ENCODE measurements at regions not wholly inside any gene's neighbourhood (a gene's known extent, or its start where the extent isn't known, plus 50 kb on each side); places are given as distances from the start of the nearest gene placed in this dataset.
"Not testable (repeated sequence)": the region's sequence is repeated elsewhere in the genome, so short reads cannot be mapped to it uniquely, and the experiment has no call there.

DNA sequence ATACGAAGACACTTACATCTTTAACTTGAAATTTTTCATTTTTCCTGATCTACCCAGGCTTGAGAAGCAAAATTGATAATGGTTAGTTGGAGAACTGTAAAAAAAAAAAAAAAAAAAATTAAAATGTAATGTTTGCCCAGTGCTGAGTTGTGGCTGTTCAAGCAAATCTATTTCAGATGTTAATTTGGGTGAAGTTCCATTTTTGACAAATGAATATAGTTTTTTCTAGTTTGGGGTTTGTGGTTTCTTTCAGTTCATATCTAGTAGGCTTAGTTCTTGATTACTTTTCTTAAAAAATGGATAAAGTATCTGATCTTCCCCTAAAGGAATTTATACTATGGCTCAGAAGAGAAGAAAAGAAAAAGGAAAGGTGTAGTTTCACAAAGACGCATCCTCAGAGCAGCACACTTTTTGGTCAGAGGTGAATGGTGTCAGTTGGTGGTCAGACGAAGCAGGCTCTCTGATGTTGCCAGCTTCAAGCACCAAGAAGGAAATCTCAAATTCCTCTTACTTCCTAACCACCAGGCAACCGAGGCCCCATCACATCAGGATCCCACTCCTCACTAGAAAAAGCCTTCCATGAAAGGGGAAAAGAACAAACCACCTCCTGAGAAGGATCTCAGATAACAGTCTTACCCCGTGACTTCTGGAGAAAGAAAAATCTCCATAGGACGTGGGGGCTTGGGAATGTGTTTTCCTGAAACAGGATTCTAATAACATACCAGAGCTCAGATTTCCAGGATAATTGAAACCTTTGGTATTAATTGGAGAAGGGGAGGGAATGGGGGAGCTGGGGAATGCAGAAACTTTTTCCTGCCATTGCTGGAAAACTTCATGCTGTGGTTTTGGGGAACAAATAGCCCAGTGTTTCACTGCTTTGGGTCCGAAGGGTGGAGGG is 396.2 kb downstream of the CD83 start:
- no peak for DNase-seq (ENCODE audit: low read depth)

DNA sequence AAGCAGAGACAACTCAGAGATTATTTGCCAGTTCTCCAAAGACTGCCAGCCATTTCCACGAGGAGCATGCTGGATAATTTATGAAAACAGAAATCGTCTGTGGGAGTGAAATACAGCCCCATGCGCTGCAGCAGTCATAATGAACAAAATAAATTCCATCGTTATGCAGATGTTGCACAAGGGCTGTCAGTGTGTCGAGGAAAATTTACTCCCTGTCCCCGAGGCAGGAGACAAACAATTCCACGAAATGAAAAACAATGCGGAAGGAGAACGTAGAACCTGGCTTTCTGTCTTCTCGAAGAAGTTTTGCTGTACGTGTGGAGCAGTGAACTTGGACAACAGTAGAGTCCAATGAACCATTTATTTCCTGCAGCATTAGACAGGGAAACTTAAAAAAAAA is 399.4 kb downstream of the CD83 start:
- no peak for DNase-seq (ENCODE audit: low read depth)

DNA sequence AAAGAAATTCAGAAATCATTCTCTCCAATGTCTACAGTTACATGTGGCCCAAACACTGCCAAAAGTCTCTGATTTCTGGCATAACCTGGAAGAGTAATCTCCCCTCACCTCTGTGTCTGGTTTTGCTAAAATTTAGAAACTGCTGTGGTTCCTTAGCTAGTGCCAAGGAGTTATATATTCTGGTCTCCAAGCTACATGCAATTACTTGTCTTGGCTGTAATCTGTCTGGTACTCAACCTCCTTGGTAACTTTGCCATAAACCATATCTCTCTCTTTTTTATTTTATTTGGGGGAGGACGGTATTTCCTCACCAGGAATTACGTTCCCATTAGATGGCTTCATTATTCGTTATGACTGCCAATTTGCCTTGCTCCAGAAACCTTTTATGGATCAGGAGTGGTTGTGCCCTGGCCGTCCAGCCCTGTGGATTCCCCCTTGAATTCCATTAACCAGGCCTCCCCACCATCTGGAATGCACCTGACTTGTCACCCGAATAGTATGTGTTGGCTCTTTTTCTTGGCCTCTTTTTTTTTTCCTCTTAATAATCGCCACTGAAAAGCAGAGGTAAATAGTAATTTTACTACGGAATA is 400.0 kb downstream of the CD83 start:
- DNase-seq (ENCODE audit: low read depth), result no peak

DNA sequence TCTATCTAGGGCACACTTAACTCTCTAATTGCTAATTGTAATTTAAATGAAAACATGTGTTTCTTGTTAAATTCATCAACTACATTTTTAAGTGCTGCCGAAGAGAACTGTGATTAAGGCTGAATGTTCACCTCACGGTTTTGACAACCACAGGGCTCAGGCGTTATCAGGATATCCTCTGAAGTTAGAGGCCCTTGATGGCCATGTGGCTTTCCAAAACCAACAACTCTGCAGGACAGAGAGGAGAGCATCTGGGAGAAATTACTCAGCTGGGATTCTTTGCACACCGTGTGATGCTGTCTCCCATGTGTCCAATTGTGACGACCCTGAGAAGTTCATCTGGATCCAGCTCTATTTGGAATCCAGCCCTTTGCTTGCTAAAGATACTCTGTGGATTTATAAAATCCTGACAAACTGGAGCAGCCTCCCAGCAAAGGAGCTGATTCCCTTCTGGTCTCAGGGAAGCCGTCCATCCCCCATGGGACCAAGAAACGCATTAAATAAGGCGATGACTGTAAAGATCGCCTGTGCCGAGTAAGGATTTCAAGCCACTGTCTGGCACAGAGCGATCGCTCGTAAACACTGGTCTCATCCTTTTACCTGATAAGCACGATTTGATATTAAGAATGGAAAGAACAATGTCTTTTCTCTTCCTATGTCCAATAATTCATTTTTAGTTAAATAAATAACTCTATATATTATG is 401.1 kb downstream of the CD83 start:
- no peak for DNase-seq (ENCODE audit: low read depth)

DNA sequence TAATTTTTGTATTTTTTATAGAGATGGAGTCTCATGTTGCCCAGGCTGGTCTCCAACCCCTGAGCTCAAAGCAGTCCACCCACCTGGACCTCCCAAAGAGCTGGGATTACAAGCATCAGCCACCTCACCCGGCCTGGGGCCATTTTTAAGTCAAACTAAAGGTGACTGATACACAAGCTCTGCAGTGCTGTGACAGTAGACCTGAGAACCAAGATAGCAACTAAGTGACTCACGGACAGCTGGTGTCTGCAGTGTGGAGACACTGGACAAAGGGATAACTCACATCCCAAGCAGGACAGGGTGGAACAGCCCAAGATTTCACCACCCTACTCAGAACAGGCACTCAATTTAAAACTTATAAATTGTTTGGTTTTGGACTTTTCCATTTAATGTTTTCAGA is 402.5 kb downstream of the CD83 start:
- DNase-seq (ENCODE audit: low read depth), result peak; percentile 77

DNA sequence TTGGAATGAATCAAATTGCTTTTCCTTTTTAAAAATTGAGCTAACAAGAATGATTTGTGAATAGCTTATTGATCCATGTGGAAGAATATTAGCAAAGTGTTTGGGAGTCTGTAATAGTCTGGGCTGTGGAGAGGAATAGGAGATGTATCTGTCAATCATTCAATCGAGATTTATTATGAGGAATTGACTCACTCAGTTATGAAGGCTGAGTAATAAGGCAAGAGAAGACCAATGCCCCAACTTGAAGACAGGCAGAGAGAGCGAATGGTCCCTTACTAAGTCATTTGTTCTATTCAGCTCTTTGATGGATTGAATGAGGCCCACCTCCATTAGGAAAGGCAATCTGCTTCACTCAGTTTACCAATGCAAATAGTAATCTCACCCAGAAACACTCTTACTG is 403.0 kb downstream of the CD83 start:
- peak; percentile 21 for DNase-seq (ENCODE audit: low read depth)

DNA sequence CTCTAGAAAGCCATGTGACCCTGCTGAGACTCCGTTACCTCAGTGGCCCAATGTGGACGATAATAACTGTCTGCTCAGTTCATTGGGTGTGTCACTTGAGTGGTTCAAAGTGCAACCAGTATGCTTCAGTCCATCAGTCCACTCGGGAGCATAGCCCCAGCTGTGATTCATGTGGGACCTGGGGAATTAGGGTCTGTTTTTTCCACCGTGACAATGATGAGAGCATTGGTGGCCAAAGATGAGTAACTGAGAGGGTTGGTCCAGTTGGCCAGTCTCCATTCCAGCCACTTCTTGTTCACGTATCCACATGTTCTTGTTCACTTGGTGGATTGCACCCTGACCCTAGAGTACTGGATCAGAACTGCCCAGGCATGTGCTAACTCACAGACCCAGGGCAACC is 403.6 kb downstream of the CD83 start:
- DNase-seq (ENCODE audit: low read depth), result no peak

DNA sequence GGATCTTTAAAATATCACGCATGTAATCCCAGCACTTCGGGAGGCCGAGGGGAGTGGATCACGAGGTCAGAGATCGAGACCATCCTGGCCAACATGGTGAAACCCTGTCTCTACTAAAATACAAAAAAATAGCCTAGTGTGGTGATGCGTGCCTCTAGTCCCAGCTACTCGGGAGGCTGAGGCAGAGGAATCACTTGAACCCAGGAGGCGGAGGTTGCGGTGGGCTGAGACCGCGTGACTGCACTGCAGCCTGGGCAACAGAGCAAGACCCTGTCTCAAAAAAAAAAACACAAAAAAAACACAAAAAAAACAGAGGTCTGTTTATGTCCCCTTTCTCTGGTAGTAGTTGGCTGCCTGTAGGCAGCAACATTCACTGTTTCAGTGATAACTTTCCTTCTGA is 404.3 kb downstream of the CD83 start:
- DNase-seq (ENCODE audit: low read depth), result not testable (repeated sequence)

DNA sequence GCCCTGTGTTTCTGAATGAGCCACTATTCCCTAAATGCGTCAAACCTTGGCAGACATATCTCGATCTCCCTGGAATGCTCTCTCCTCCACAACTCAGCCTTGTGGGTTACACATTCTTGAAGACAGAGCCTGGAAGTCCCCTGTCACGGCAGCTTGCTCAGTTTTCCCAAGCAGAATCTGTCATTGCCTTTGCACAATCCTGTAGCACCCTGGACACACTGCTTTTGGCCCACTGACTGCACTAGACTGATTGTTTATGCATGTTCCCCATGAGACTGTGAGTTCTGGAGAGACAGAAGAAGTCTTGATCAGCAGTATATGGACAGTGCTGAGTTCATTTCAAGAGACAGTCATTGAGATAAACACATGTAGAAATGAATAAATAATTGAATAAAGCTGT is 406.7 kb downstream of the CD83 start:
- no peak for DNase-seq (ENCODE audit: low read depth)

DNA sequence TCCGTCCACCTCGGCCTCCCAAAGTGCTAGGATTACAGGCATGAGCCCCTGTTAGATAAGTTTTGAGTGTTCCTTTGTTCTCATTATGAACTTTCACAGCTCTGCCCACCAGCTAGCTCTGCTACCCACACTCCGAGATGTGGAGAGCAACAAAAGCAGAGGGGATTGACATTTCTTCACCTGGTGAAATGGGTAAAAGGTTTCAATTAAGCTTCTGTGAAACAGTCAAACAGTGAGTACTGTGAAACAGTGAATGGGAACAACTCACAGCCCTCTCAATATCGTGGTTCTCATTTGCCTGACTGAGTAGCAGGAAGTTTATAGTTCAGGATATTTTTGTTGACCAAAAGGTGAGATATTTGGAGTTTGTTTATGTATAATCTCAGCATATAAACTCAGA is 412.8 kb downstream of the CD83 start:
- DNase-seq (ENCODE audit: low read depth), result no peak

DNA sequence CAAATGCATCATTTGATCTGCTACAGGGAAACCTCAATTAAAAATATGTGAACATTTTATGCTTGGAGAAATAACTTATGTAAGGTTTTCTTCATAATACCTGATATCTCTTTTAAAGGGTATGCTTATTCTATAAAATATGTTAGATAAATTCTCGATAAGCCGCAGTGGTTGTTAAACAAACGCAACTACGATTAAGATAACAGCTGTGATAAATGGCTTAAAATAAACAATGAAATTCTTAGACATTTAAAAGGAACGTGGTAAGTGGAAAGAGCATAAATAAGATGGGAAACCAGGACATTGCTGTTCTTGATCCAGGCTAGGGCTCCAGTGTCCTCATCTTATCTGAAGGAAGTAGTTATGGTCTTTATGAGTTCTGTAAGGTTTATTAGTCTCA is 415.9 kb downstream of the CD83 start:
- DNase-seq (ENCODE audit: low read depth), result no peak

DNA sequence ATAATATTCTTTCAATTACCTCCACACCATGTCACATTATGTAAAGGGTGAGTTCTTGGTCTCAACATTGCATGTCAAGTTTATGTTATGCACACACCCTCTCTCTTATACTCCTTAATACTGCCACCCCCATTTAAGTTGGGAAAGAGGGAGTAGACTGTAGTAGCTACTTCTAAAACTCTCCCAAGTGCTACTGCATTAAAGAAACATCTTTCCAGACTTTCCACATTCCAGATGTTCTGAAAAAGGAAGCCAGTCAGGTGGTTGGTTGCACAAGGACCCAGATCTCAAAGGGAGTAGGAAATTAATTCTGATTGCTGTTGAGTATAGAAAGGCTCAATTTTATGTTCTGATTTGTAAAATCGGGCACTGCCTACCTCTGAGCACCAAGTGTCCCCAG is 419.5 kb downstream of the CD83 start:
- DNase-seq (ENCODE audit: low read depth), result no peak

DNA sequence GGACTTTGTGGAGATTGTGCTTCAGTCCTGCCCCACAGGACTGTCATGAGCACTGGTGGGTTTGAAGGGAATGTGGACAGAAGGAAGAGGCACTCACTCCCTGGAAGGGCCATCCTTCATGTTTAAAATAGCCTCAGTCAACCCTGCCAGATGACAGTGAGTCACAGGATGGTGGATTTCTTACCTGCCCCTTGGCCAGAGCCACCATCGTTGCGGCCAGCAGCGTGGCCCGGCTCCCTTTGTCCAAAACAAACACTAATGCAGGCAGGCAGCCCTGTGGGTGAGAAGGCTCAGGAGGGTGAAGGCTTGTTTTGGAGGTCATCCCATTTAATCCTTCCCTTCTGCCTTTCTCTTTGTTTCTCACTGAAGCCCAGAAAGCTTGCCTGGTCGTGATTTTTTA is 422.7 kb downstream of the CD83 start:
- DNase-seq (ENCODE audit: low read depth), result peak; percentile 69

DNA sequence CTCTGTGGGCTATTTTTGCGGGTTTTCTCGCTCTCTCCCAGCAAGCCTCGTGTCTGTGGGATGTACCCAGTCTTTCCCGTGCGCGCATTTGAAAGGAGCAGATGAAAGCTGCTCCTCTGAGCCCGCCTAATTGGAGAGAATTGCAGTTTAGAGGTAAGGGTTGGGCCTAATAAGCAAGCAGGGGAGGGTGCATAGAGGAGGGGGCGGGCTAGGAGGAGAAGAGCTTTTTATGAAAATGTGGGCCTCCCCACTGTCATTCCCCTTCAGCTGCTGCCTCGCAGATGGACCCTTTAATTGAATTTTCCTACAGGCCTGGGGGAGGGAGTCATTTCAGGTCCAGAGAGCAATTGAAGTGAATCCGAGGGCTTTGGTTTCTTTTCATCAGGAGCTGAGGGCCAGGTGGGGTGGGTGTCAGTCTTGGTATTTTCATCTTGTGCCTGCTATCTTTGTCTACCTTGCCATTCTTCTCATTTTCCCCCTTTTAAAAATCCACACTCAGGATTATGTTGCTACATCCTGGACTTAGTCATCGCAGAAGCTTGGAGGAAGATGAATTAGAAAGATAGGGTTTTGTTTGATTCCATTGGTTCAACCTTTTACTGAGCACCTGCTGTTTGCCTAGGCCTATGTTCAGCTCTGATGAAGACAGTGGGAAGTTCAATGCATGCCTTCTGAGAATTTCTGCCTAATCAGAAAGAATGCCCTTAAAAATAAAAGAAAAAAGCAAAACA is 423.4 kb downstream of the CD83 start:
- no peak for DNase-seq (ENCODE audit: low read depth)

DNA sequence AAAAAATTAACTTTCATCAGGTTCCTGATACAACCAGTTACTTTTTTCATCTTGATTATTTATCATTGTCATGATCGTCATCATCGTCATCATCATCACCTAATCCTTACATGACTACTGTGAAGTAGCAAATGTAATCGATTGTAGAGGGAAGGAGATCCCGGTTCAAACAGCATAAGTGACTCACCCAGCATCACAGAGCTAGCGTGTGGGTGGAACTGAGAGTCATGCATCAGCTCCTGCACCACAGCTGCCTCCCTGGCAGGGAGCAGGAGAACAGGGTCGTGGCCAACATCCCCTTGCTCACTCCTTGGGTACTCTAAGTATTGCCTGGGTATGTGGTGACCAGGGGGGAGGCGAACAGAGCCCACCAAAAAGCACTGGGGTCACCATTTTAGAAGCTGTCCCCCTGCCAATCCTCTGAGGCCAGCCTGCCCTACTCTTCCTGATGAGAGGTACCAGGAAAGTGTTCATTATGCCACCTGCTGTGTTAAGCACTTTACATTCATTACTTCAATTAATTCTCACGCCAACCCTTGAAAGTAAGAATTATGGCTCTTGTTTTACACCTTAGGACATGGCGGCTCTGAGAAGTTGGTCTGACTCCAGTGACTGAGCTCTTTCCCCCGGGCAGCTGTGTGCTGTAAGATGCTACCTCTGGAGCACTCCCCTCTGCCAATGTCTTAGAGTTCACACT is 425.2 kb downstream of the CD83 start:
- peak; percentile 65 for DNase-seq (ENCODE audit: low read depth)

DNA sequence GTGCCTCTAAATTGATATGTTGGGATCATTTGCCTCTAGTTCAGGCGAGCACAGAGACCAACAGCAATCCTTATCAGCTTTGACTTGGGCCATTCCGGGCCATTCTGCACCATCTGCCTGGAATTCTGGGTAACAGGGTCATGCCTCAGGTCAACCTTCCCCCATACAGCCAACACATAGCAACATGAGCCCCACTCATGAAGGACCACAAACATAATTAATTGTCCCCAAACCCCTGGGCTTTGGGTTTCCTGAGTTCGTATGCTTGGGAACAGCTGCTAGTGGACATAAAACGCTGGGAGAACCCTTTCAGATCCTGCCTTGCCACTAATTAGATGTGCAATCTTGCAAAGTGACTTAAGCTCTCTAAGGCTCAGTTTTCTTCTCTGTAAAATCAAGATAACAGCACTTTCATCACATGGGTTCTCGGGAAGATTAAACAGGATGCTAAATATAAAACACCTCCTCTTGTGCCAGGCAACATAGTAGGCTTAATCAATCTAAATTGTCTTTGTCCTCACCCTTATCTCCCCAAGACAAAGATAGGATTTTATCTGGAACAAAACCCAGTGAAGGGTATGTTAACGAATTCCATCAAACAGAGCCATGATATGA is 426.5 kb downstream of the CD83 start:
- DNase-seq (ENCODE audit: low read depth), result no peak

DNA sequence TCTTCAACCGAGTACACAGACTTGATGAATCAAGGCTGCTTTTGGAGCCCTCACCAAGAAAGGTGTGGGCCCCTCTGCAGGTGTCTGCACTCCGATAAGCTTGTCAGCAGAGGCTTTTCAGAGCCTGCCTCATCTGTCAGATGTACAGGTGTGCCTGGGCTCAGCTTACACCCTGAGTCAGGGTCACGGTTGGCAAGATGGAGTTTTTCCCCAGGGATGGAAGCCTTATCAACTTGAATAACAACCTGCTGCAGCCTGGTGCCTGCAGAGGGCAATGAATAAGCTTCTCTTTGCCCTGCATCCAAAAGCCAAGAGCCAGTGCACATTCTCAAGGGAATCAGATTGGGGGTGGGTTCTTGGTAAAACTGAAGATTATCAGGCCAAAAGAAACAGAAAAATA is 427.1 kb downstream of the CD83 start:
- DNase-seq (ENCODE audit: low read depth), result no peak

DNA sequence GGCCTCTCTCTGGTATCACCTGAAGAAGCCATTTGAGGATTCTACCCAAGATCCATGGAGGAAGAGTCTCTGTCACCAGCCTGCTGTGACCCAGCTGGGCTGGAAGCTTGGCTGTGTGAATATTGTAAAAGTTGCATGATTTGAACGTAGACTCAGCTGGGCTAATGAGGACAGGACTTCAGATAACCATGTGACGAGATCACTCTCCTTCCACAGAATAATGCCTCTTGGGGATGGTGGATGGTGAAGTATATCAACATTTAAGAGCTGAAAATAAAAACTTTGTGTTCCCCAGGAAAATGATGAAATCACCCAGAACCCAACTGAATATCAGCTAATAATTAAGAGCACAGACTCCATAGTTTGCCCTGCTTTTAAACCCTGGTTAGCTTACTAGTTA is 427.9 kb downstream of the CD83 start:
- no peak for DNase-seq (ENCODE audit: low read depth)

DNA sequence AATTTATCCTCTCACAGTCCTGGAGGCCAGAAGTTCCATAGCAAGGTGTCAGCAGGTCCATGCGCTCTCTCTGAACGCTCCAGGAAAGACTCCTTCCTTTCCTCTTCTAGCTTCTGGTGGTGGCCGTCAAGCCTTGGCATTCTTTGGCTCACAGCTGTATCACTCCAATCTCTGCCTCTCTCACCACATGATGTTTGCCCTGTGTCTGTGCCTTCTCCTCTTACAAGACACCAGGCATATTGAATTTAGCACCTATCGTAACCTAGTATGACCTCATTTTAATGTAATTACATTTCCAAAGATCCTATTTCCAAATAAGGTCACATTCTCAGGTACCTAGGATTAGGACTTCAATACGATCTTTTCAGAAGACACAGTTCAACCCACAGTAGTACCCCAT is 428.5 kb downstream of the CD83 start:
- no peak for DNase-seq (ENCODE audit: low read depth)

DNA sequence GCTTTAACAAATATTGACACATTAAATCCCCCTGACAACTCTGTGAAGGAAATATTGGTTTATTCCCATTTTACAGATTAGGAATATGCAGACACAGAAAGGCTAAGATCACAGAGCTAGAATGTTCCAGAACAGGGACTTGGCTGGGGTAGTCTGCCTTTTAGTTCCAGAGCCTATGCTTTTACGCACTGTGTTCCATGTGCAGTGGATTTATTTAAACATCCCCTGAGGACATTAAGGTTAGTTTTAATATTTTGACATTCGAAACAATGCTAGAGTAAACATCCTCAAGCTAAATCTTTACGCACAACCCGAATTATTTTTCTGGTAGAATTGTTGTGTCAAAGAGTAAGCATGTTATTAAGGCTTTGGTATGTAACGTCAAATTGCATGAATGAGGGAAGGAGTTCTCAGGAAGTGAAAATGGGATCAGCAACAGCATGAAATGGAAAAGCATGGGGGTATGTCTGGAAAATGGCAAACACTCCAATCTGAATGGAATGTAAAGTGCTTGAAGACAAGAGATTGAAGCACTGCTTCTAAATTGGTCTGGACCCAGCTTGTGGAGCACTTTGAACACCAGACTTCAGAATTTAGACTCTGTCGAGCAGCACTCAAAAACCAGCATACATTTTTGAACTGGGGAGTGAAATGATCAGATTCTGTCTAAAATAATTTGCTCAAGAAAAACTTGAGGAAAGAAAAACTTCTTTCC is 429.9 kb downstream of the CD83 start:
- DNase-seq (ENCODE audit: low read depth), result no peak

All from myocyte (in vitro differentiated cells).